OCI-LY7 (cell line): ENCODE measurements at regions not wholly inside any gene's neighbourhood (a gene's known extent, or its start where the extent isn't known, plus 50 kb on each side); places are given as distances from the start of the nearest gene placed in this dataset.
A peak's percentile ranks its signal among the peaks of the same experiment; 100 is the strongest.

Experiments used
- BruUV-seq: library from RNA; stranded (reverse); fragments of 400-500 nt; replicated peaks from 2 replicates; lab custom pipeline; 2021; lab: Mats Ljungman, UMichigan
- CTCF ChIA-PET: fragments of 300-600 bp; sonication (Branson Sonifier 250); formaldehyde crosslinking; loops from one replicate; lab custom pipeline; 2022; ENCODE audit warnings: antibody characterized with exemption; ENCODE audit not compliant: unreplicated experiment; lab: Charles Lee
- POLR2A ChIA-PET: fragments of 300-600 bp; sonication (Branson Sonifier 250); formaldehyde crosslinking; loops from one replicate; lab custom pipeline; 2022; ENCODE audit warnings: antibody characterized with exemption; lab: Charles Lee
- DNase-seq: peaks from one replicate; pipeline ENCODE4 v3.0.0-alpha.2; 2015; ENCODE audit warnings: low spot score
- H2AFZ ChIP-seq: fragments of 200-600 bp; sonication (generic), shearing (Covaris generic); 2 replicates; pipeline ENCODE4 v1.6.1; 2014; ENCODE audit warnings: mild to moderate bottlenecking, antibody characterized with exemption, low read length, moderate library complexity
- H3K27ac ChIP-seq: fragments of 200-600 bp; sonication (generic); 2 replicates; pipeline ENCODE4 v1.5.1; 2014; ENCODE audit warnings: mixed run types, low read depth, mild to moderate bottlenecking, moderate library complexity, low read length, inconsistent platforms; ENCODE audit not compliant: poor library complexity, severe bottlenecking
- H3K36me3 ChIP-seq: fragments of 200-600 bp; sonication (generic); 2 replicates; pipeline ENCODE4 v1.6.1; 2014; ENCODE audit warnings: mild to moderate bottlenecking, antibody characterized with exemption, low read length, moderate library complexity, mixed read lengths; ENCODE audit not compliant: insufficient read depth
- H3K4me1 ChIP-seq: fragments of 200-600 bp; sonication (generic); 2 replicates; pipeline ENCODE4 v1.5.1; 2014; ENCODE audit warnings: mild to moderate bottlenecking, low read length; ENCODE audit not compliant: insufficient read depth, poor library complexity, severe bottlenecking
- H3K4me2 ChIP-seq: fragments of 200-600 bp; sonication (generic); 2 replicates; pipeline ENCODE4 v1.6.1; 2014; ENCODE audit warnings: mild to moderate bottlenecking, low read length
- H3K4me3 ChIP-seq: fragments of 200-600 bp; sonication (generic); 2 replicates; pipeline ENCODE4 v1.5.1; 2014; ENCODE audit warnings: mild to moderate bottlenecking, low read depth, low read length; ENCODE audit not compliant: poor library complexity, severe bottlenecking
- H3K79me2 ChIP-seq: fragments of 200-600 bp; sonication (generic); 2 replicates; pipeline ENCODE4 v1.6.1; 2016; ENCODE audit warnings: low read depth, mild to moderate bottlenecking, low read length, moderate library complexity, mixed read lengths; ENCODE audit not compliant: insufficient read depth
- H3K9me2 ChIP-seq: fragments of 200-600 bp; sonication (generic); 2 replicates; pipeline ENCODE4 v1.6.1; 2016; ENCODE audit warnings: mild to moderate bottlenecking, low read length, mixed read lengths; ENCODE audit not compliant: insufficient read depth
- H3K9me3 ChIP-seq: fragments of 200-600 bp; sonication (generic); 2 replicates; pipeline ENCODE4 v1.6.1; 2014; ENCODE audit warnings: mild to moderate bottlenecking, mixed run types, low read length, mixed read lengths
- H4K20me1 ChIP-seq: fragments of 200-600 bp; sonication (generic); 2 replicates; pipeline ENCODE4 v1.6.1; 2014; ENCODE audit warnings: mild to moderate bottlenecking, antibody characterized with exemption, low read length, moderate library complexity, mixed read lengths; ENCODE audit not compliant: insufficient read depth
- CTCF ChIP-seq: fragments of 200-600 bp; sonication (generic); conservative IDR thresholded peaks from 2 replicates; pipeline ENCODE4 v1.5.1; 2014; ENCODE audit warnings: mild to moderate bottlenecking, antibody characterized with exemption, low read length, moderate library complexity, mixed read lengths
- EZH2phosphoT487 ChIP-seq: fragments of 200-600 bp; sonication (generic); IDR thresholded peaks from 2 replicates; pipeline ENCODE4 v1.6.1; 2018; ENCODE audit warnings: low read depth, borderline replicate concordance, mild to moderate bottlenecking, mixed run types, antibody characterized with exemption, low read length, moderate library complexity, mixed read lengths
- intact Hi-C: fragments of 100-400 bp; cut with micrococcal nuclease; formaldehyde crosslinking; loops from one replicate; pipeline ENCODE4 v1.10.0; 2022; ENCODE audit not compliant: unreplicated experiment

GRCh38 chr11:45079075-45079444, 67.4 kb upstream of the PRDM11 start:
- peaks cover 3% of the 10 kb centered on the region; the same call in 1 of the 2 replicates for H3K9me3 ChIP-seq
- peaks cover 83% of the 10 kb centered on the region for H3K4me1 ChIP-seq
- H3K79me2 ChIP-seq = no peaks in the 10 kb centered on the region
- CTCF ChIA-PET = no interaction called here
- peak overlapping the region; percentile 84 for H3K27ac ChIP-seq
- peak overlapping the region; percentile 72 for H3K4me2 ChIP-seq
- no TSS peak for BruUV-seq
- no peaks in the 10 kb centered on the region for H3K36me3 ChIP-seq
- DNase-seq = peak; percentile 22
- no peaks in the 10 kb centered on the region for H3K9me2 ChIP-seq
- no peak overlapping the region for H3K4me3 ChIP-seq
- intact Hi-C loops = no loop called here
- no peaks in the 10 kb centered on the region for H4K20me1 ChIP-seq
- POLR2A ChIA-PET = interaction anchor here (0.6 to 3.1 kb wide), 4 partner anchors 11 to 1042 kb away, joined by 3 to 25 read pairs (median 6); no protein-coding TSS in a partner anchor
- no peak for TF ChIP-seq EZH2phosphoT487
- no peak for TF ChIP-seq CTCF
- peak overlapping the region; percentile 42; the same call in 1 of the 2 replicates for H2AFZ ChIP-seq

GRCh38 chr11:45079567-45079942, 66.9 kb upstream of the PRDM11 start:
- no peak for TF ChIP-seq EZH2phosphoT487
- no peak for TF ChIP-seq CTCF
- peak overlapping the region; percentile 72 for H3K4me2 ChIP-seq
- no peaks in the 10 kb centered on the region for H4K20me1 ChIP-seq
- no peaks in the 10 kb centered on the region for H3K9me2 ChIP-seq
- no peak for DNase-seq
- no TSS peak for BruUV-seq
- peak overlapping the region; percentile 42; the same call in 1 of the 2 replicates for H2AFZ ChIP-seq
- H3K36me3 ChIP-seq = no peaks in the 10 kb centered on the region
- ChIA-PET CTCF (interaction anchor here (0.6 to 2.3 kb wide), 7 partner anchors 10 to 143 kb away, joined by 3 to 10 read pairs (median 6); no protein-coding TSS in a partner anchor), POLR2A (interaction anchor here (0.7 to 3.1 kb wide), 6 partner anchors 11 to 511 kb away, joined by 3 to 25 read pairs (median 4); no protein-coding TSS in a partner anchor)
- H3K4me3 ChIP-seq = peak overlapping the region; percentile 40
- no peaks in the 10 kb centered on the region for H3K79me2 ChIP-seq
- H3K27ac ChIP-seq = peak overlapping the region; percentile 84
- peaks cover 3% of the 10 kb centered on the region; the same call in 1 of the 2 replicates for H3K9me3 ChIP-seq
- intact Hi-C loops = no loop called here
- H3K4me1 ChIP-seq = peaks cover 78% of the 10 kb centered on the region
